Brain microvascular endothelial cell (primary cell): ENCODE measurements at regions not wholly inside any gene's neighbourhood (a gene's known extent, or its start where the extent isn't known, plus 50 kb on each side); places are given as distances from the start of the nearest gene placed in this dataset.
"Not testable (repeated sequence)": the region's sequence is repeated elsewhere in the genome, so short reads cannot be mapped to it uniquely, and the experiment has no call there.

Experiments
- DNase-seq: peaks from one replicate; pipeline ENCODE4 v3.0.0-alpha.2; 2020
- H3K27ac ChIP-seq: fragments of 250-450 bp; sonication (Bioruptor Pico); 2 replicates; pipeline ENCODE4 v1.5.1; 2020; ENCODE audit warnings: mild to moderate bottlenecking, moderate library complexity
- H3K27me3 ChIP-seq: fragments of 250-450 bp; sonication (Bioruptor Pico); replicated peaks from 2 replicates; pipeline ENCODE4 v1.5.1; 2020; ENCODE audit warnings: mild to moderate bottlenecking
- H3K36me3 ChIP-seq: fragments of 250-450 bp; sonication (Bioruptor Pico); replicated peaks from 2 replicates; pipeline ENCODE4 v1.5.1; 2020; ENCODE audit warnings: mild to moderate bottlenecking
- H3K4me3 ChIP-seq: 2 replicates; pipeline ENCODE4 v1.5.1; 2011; ENCODE audit warnings: low read depth, mild to moderate bottlenecking, control low read depth, low read length, moderate library complexity
- in situ Hi-C: cut with HindIII; loops from 2 replicates; pipeline ENCODE4 v1.10.0; 2017; ENCODE audit warnings: low sequenced_read_pairs, low pct_ligation_motif_present
- TF ChIP-seq, protein P1 (sequence below): IDR thresholded peaks from 2 replicates; pipeline ENCODE4 v1.5.1; 2011; ENCODE audit warnings: low read depth, mild to moderate bottlenecking, moderate library complexity, low read length, control low read depth, inconsistent platforms; ENCODE audit errors: missing control alignments

DNA sequence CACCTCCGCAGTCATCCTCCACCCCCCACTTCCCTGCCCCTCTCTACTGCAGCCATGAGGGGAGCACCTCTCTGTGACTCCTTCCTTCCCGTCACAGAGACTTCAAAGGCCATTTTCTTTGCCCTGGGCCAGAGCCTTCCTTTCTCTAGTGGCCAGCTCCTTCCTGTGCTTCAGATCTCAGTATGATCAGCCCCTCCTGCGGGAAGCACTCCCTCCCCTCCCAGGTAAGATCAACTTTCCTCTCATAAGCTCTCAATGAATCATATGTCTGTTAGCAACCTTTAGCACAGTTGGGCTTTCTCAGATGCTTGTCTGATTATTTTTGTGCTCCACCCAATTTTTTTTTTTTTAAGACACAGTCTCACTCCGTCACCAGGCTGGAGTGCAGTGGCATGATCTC is 241.0 kb upstream of the PRSS1 start:
- H3K36me3 ChIP-seq: no peaks in the 10 kb centered on the region
- TF ChIP-seq, protein P1, sequence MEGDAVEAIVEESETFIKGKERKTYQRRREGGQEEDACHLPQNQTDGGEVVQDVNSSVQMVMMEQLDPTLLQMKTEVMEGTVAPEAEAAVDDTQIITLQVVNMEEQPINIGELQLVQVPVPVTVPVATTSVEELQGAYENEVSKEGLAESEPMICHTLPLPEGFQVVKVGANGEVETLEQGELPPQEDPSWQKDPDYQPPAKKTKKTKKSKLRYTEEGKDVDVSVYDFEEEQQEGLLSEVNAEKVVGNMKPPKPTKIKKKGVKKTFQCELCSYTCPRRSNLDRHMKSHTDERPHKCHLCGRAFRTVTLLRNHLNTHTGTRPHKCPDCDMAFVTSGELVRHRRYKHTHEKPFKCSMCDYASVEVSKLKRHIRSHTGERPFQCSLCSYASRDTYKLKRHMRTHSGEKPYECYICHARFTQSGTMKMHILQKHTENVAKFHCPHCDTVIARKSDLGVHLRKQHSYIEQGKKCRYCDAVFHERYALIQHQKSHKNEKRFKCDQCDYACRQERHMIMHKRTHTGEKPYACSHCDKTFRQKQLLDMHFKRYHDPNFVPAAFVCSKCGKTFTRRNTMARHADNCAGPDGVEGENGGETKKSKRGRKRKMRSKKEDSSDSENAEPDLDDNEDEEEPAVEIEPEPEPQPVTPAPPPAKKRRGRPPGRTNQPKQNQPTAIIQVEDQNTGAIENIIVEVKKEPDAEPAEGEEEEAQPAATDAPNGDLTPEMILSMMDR: no peak
- H3K27me3 ChIP-seq: no peaks in the 10 kb centered on the region
- no peak overlapping the region for H3K4me3 ChIP-seq
- in situ Hi-C loops: no loop called here
- DNase-seq: no peak
- no peak overlapping the region for H3K27ac ChIP-seq

DNA sequence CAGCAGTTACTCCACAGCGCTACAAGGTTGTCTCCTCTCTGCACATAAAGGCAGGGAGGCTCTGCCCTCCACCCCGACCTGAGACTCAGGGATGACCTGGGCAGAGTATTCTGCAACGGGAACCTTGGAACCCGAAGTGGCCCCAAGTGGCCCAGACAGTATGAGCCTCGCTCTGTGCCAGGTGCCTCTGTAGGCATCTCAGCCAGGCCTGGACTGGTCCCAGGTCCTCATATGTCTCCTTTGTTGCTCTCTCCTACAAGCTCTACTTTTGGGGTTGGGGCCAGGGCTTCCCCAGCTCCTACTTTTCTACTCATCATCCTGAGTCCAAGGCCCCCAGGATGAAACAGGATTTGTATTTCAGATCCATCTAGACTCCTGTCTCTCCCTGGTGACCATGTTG is 241.5 kb upstream of the PRSS1 start:
- TF ChIP-seq, protein P1: no peak
- no peaks in the 10 kb centered on the region for H3K36me3 ChIP-seq
- in situ Hi-C loops: no loop called here
- no peak overlapping the region for H3K27ac ChIP-seq
- DNase-seq: no peak
- H3K27me3 ChIP-seq: no peaks in the 10 kb centered on the region
- H3K4me3 ChIP-seq: no peak overlapping the region

DNA sequence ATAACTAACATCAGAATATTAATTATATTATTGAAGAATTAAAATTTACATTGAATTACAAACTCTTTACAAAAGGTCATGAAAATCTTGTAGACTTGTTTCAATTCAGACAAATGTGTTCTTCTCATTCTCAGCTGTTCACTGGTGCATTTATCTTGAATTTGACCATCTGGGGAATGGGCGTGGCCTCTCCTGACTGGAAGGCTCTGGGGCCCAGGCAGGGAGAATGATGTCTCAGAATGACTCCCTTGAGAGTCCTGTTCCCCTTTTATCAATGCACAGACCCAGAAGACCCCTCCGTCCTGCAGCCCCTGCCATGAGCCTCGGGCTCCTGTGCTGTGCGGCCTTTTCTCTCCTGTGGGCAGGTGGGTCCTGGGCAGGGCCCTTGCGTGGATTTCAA is 242.2 kb upstream of the PRSS1 start:
- H3K27me3 ChIP-seq, in situ Hi-C loops, H3K36me3 ChIP-seq, DNase-seq, H3K4me3 ChIP-seq, H3K27ac ChIP-seq: not testable (repeated sequence)

DNA sequence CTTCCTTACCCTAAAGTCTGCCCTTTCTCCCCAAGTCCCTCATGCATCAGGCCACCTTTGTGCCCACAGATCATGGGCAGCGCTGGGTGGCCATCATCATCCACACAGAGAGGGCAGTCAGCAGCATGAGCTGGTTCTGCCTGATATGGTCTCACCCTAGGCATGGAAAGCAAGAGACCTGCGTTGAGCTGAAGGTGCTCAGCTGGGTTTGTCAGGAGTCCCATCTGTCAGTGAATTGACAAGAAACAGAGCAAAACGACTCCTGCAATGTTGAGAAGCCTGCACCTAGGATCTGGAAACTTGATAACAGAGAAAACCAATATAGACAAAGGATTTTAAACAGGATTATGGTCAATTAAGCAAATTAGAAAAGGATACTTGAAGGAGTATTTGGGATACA is 242.7 kb upstream of the PRSS1 start:
- in situ Hi-C loops: no loop called here
- TF ChIP-seq, protein P1: no peak
- H3K27me3 ChIP-seq: no peaks in the 10 kb centered on the region

DNA sequence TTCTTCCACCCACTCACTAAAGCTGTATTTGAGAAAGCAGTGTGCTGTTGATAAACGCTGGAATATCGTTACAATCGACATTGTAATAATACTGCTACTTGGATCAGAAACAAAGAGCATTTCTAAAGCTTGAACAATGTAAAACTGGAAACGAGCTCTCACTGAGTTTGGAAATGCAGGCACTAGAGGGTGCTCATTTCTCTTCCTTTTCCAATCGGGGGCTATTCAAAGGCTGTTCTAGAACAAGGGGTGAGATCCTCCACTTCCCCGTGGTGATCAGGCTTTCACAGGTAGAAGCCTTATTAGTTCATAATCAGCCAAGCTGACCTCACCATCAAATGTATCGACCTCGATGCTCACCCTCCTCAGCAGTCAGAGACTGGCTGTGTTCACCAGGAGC is 245.3 kb upstream of the PRSS1 start:
- H3K4me3 ChIP-seq, H3K36me3 ChIP-seq, H3K27me3 ChIP-seq, DNase-seq, H3K27ac ChIP-seq, in situ Hi-C loops: not testable (repeated sequence)

More for the DNA sequence above, 242.7 kb upstream of the PRSS1 start:
- no peak for DNase-seq
- no peaks in the 10 kb centered on the region for H3K36me3 ChIP-seq
- no peak overlapping the region for H3K27ac ChIP-seq
- no peak overlapping the region for H3K4me3 ChIP-seq

DNA sequence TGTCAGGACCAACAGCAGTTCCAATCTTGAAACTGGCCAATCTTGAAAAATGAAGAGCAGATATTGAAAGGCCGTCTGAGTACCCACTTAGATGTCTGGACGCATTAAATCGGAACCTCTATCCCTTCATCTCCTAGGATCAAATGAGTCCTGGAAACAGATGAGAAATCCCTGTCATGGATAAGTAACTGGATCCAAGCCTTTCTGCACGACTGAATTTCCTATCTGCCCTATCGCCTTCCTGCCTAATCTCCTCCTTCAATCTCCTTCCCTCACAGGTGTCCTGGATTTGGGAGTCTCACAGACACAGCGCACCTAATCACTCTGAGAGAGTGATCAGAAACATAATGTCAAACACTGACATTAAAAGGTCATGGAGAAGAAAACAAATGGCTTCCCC is 245.2 kb upstream of the PRSS58 start:
- TF ChIP-seq, protein P1: no peak
- in situ Hi-C loops: no loop called here

DNA sequence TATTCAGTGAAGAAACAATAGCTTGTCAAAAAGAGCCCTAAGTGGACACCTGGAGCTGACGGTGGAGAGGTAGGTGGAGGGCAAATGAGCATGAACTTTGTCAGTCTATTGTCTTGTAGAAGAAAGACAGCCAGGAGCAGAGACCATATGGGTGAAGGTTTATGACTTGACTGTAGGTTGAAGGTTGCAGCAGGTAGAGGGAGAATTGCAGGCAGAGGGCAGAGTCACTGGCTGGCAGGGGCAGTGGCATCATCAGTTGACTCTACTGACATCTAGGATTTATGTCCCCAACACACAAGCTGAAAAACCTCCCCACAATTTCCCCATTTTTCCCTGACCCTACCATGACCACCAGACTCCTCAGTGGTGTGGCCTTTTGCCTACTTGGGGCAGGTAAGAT is 243.6 kb upstream of the PRSS58 start:
- no peak overlapping the region for H3K4me3 ChIP-seq
- DNase-seq: no peak
- H3K27ac ChIP-seq: no peak overlapping the region
- H3K27me3 ChIP-seq: no peaks in the 10 kb centered on the region
- in situ Hi-C loops: no loop called here
- TF ChIP-seq, protein P1: no peak
- H3K36me3 ChIP-seq: no peaks in the 10 kb centered on the region

More for the DNA sequence above, 245.2 kb upstream of the PRSS58 start:
- no peaks in the 10 kb centered on the region for H3K27me3 ChIP-seq
- H3K4me3 ChIP-seq: no peak overlapping the region
- no peak for DNase-seq
- H3K27ac ChIP-seq: no peak overlapping the region
- H3K36me3 ChIP-seq: no peaks in the 10 kb centered on the region
